Fibroblast of mammary gland (primary cell): ENCODE measurements at regions not wholly inside any gene's neighbourhood (a gene's known extent, or its start where the extent isn't known, plus 50 kb on each side); places are given as distances from the start of the nearest gene placed in this dataset.
"Not testable (repeated sequence)": the region's sequence is repeated elsewhere in the genome, so short reads cannot be mapped to it uniquely, and the experiment has no call there.

Experiments
- DNase-seq: peaks from one replicate; pipeline ENCODE4 v3.0.0-alpha.2; 2010; ENCODE audit warnings: low read depth
- H3K4me3 ChIP-seq: 2 replicates; pipeline ENCODE4 v1.5.1; 2011; ENCODE audit warnings: low read depth, mild to moderate bottlenecking, low read length, moderate library complexity; ENCODE audit not compliant: control insufficient read depth
- TF ChIP-seq, protein P1 (sequence below): conservative IDR thresholded peaks from 2 replicates; pipeline ENCODE4 v1.5.1; 2011; ENCODE audit warnings: low read depth, low read length, inconsistent platforms; ENCODE audit not compliant: control insufficient read depth, insufficient read depth

DNA sequence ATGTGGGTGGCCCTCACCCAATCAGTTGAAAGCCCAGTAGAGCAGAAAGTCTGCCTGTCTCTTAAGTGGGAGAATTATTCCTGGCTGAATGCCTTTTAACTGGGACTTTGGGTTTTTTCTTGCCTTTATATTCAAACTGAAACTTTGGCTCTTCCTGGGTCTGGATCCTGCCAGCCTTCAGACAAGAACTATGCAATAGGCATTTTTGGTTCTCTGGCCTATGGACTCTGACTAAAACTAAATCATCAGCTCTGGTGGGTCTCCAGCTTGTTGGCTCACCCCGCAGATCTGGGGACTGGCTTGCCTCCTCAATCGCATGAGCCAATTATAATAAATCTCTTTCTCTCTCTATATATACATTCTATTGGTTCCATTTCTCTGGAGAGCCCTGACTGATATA is 173.0 kb upstream of the IGF1 start:
- DNase-seq = no peak
- no peak overlapping the region for H3K4me3 ChIP-seq
- TF ChIP-seq, protein P1, sequence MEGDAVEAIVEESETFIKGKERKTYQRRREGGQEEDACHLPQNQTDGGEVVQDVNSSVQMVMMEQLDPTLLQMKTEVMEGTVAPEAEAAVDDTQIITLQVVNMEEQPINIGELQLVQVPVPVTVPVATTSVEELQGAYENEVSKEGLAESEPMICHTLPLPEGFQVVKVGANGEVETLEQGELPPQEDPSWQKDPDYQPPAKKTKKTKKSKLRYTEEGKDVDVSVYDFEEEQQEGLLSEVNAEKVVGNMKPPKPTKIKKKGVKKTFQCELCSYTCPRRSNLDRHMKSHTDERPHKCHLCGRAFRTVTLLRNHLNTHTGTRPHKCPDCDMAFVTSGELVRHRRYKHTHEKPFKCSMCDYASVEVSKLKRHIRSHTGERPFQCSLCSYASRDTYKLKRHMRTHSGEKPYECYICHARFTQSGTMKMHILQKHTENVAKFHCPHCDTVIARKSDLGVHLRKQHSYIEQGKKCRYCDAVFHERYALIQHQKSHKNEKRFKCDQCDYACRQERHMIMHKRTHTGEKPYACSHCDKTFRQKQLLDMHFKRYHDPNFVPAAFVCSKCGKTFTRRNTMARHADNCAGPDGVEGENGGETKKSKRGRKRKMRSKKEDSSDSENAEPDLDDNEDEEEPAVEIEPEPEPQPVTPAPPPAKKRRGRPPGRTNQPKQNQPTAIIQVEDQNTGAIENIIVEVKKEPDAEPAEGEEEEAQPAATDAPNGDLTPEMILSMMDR = no peak

- H3K4me3 ChIP-seq = no peak overlapping the region
- TF ChIP-seq, protein P1 = no peak
- DNase-seq = no peak
These were observed 172.4 kb upstream of the IGF1 start for GRCh38 chr12:102652645-102653313.

GRCh38 chr12:102645968-102646367 is 165.6 kb upstream of the IGF1 start:
- H3K4me3 ChIP-seq = no peak overlapping the region
- TF ChIP-seq, protein P1 = no peak
- no peak for DNase-seq

GRCh38 chr12:102643879-102644575 is 163.7 kb upstream of the IGF1 start:
- no peak for DNase-seq
- H3K4me3 ChIP-seq = no peak overlapping the region
- TF ChIP-seq, protein P1 = no peak

DNA sequence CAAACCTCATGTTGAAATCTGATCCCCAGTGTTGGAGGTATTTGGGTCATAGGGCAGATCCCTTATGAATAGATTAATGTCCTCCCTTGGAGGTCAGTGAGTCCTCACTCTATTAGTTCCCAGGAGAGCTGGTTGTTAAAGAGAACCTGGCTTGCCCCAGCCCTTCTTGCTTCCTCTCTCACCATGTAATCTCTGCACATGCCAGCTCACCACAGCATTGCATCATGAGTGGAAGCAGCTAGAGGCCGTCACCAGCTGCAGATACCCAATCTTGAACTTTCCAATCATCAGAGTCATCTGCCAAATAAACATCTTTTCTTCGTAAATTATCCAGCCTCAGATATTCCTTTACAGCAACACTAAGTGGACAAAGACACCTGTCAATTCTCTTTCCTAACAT is 161.8 kb upstream of the IGF1 start:
- H3K4me3 ChIP-seq = no peak overlapping the region
- peak; percentile 23 for DNase-seq
- TF ChIP-seq, protein P1 = no peak

DNA sequence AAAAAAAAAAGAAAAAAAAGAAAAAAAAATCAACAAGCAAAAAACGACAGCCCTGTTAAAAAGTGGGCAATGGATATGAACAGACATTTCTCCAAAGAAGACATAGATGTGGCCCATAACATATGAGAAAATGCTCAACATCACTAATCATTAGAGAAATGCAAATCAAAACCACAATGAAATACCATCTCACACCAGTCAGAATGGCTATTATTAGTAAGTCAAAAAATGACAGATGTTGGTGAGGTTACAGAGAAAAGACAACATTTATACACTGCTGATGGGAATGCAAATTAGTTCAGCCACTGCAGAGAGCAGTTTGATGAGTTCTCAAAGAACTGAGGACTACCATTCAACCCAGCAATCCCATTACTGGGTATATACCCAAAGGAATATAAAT is 160.3 kb upstream of the IGF1 start:
- H3K4me3 ChIP-seq, DNase-seq: not testable (repeated sequence)

- DNase-seq = peak; percentile 11
These were observed 158.4 kb upstream of the IGF1 start for GRCh38 chr12:102638777-102639176.

More at GRCh38 chr12:102638777-102639176, 158.4 kb upstream of the IGF1 start:
- no peak overlapping the region for H3K4me3 ChIP-seq
- TF ChIP-seq, protein P1 = no peak
